ENCODE measurements at regions not wholly inside any gene's neighbourhood (a gene's known extent, or its start where the extent isn't known, plus 50 kb on each side); places are given as distances from the start of the nearest gene placed in this dataset.
"Not testable (repeated sequence)": the region's sequence is repeated elsewhere in the genome, so short reads cannot be mapped to it uniquely, and the experiment has no call there.

GRCh38 chr11:38640854-38641253 lies 2042.8 kb upstream of the RAG2 start:
- no peaks in the 10 kb centered on the region for H3K36me3 ChIP-seq (replicated peaks in 1 of 2; ENCODE audit: control insufficient read depth in 1 of 2, insufficient read depth in 2 of 2, low read length in 2 of 2)
- H3K4me2 ChIP-seq (ENCODE audit: low read depth, low read length): no peak overlapping the region
- TF ChIP-seq ZNF891 (CRISPR knock-in tag; IDR thresholded peaks at IDR 0.05): no peak
- ATAC-seq (no peak), DNase-seq (ENCODE audit: low spot score) (no peak), FAIRE-seq (no peak)
- no peaks in the 10 kb centered on the region for H3K27me3 ChIP-seq (ENCODE audit: control insufficient read depth in 1 of 2, insufficient read depth in 2 of 2, low read length in 2 of 2)
- no TSS peak for BruUV-seq (replicated peaks)
- no peaks in the 10 kb centered on the region for H3K79me2 ChIP-seq (ENCODE audit: insufficient read depth, low read length)
- POLR2A ChIA-PET: no interaction called here
- WGBS (ENCODE audit: low lambda C conversion rate): 0% methylated on average over 1 of the region's 1 CpG
- in situ Hi-C loops (cut with HindIII; ENCODE audit: extremely low pct_ligation_motif_present, low pct_unique_long_range_greater_than_20kb): no loop called here
- H3K4me3 ChIP-seq (replicated peaks in 1 of 3; ENCODE audit: insufficient read depth in 1 of 3, low read depth in 2 of 3, low read length in 3 of 3): no peak overlapping the region
- no peak overlapping the region for H3K9ac ChIP-seq (ENCODE audit: insufficient read depth, low read depth, low read length)
- no peaks in the 10 kb centered on the region for H4K20me1 ChIP-seq (ENCODE audit: insufficient read depth, low read length)
- no peak overlapping the region for H3K27ac ChIP-seq (ENCODE audit: extremely low read length, insufficient read depth, low read length)
- no peak overlapping the region for H2AFZ ChIP-seq (ENCODE audit: low read length)
- H3K9me3 ChIP-seq (ENCODE audit: low read length): peaks cover 61% of the 10 kb centered on the region
- intact Hi-C loops (cut with micrococcal nuclease; ENCODE audit: unreplicated experiment): no loop called here
- CTCF ChIA-PET (ENCODE audit: low intra/inter-chr PET ratio, low total read pairs): no interaction called here
- no peaks in the 10 kb centered on the region for H3K4me1 ChIP-seq (ENCODE audit: insufficient read depth, low read length)

- in situ Hi-C loops (cut with HindIII; ENCODE audit: extremely low pct_ligation_motif_present, low pct_unique_long_range_greater_than_20kb): no loop called here
- Histone ChIP-seq H3K4me2 (ENCODE audit: low read depth, low read length) (no peak overlapping the region), H3K4me3 (replicated peaks in 1 of 3; ENCODE audit: insufficient read depth in 1 of 3, low read depth in 2 of 3, low read length in 3 of 3) (no peak overlapping the region), H2AFZ (ENCODE audit: low read length) (no peak overlapping the region), H3K9me3 (ENCODE audit: low read length) (peaks cover 46% of the 10 kb centered on the region), H3K4me1 (ENCODE audit: insufficient read depth, low read length) (no peaks in the 10 kb centered on the region), H3K27me3 (ENCODE audit: control insufficient read depth in 1 of 2, insufficient read depth in 2 of 2, low read length in 2 of 2) (no peaks in the 10 kb centered on the region), H3K79me2 (ENCODE audit: insufficient read depth, low read length) (no peaks in the 10 kb centered on the region), H3K9ac (ENCODE audit: insufficient read depth, low read depth, low read length) (no peak overlapping the region), H3K36me3 (replicated peaks in 1 of 2; ENCODE audit: control insufficient read depth in 1 of 2, insufficient read depth in 2 of 2, low read length in 2 of 2) (no peaks in the 10 kb centered on the region), H4K20me1 (ENCODE audit: insufficient read depth, low read length) (no peaks in the 10 kb centered on the region), H3K27ac (ENCODE audit: extremely low read length, insufficient read depth, low read length) (no peak overlapping the region)
- FAIRE-seq: no peak
- ChIA-PET CTCF (ENCODE audit: low intra/inter-chr PET ratio, low total read pairs) (no interaction called here), POLR2A (no interaction called here)
- intact Hi-C loops (cut with micrococcal nuclease; ENCODE audit: unreplicated experiment): no loop called here
- no TSS peak for BruUV-seq (replicated peaks)
- DNase-seq (ENCODE audit: low spot score): no peak
- ATAC-seq: no peak
- no peak for TF ChIP-seq ZNF710 (CRISPR knock-in tag; IDR thresholded peaks at IDR 0.05; ENCODE audit: borderline replicate concordance)
- TF ChIP-seq MAFK (conservative IDR thresholded peaks at IDR 0.05 in 1 of 2, IDR thresholded peaks at IDR 0.05 in 1 of 2; ENCODE audit: low read length in 2 of 2): peak in 1 of 2 experiments; percentile 46; a peak in 1 of 4 replicates
Measured at GRCh38 chr11:38612701-38613100, 2014.7 kb upstream of the RAG2 start.

GRCh38 chr11:38601371-38601770 lies 2003.3 kb upstream of the RAG2 start:
- CTCF ChIA-PET (ENCODE audit: low intra/inter-chr PET ratio, low total read pairs); H3K4me1 ChIP-seq (ENCODE audit: insufficient read depth, low read length); H4K20me1 ChIP-seq (ENCODE audit: insufficient read depth, low read length); H2AFZ ChIP-seq (ENCODE audit: low read length); ATAC-seq; H3K79me2 ChIP-seq (ENCODE audit: insufficient read depth, low read length); H3K4me3 ChIP-seq (replicated peaks in 1 of 3; ENCODE audit: insufficient read depth in 1 of 3, low read depth in 2 of 3, low read length in 3 of 3); in situ Hi-C loops (cut with HindIII; ENCODE audit: extremely low pct_ligation_motif_present, low pct_unique_long_range_greater_than_20kb); H3K9ac ChIP-seq (ENCODE audit: insufficient read depth, low read depth, low read length); H3K27ac ChIP-seq (ENCODE audit: extremely low read length, insufficient read depth, low read length); FAIRE-seq; intact Hi-C loops (cut with micrococcal nuclease; ENCODE audit: unreplicated experiment); H3K27me3 ChIP-seq (ENCODE audit: control insufficient read depth in 1 of 2, insufficient read depth in 2 of 2, low read length in 2 of 2); DNase-seq (ENCODE audit: low spot score); BruUV-seq (replicated peaks); POLR2A ChIA-PET; H3K4me2 ChIP-seq (ENCODE audit: low read depth, low read length); H3K36me3 ChIP-seq (replicated peaks in 1 of 2; ENCODE audit: control insufficient read depth in 1 of 2, insufficient read depth in 2 of 2, low read length in 2 of 2): not testable (repeated sequence)
- WGBS (ENCODE audit: low lambda C conversion rate): 3% methylated on average over 2 of the region's 2 CpGs
- H3K9me3 ChIP-seq (ENCODE audit: low read length): peaks cover 48% of the 10 kb centered on the region

Measured in HepG2 (cell line).